NAMALWA (cell line): ENCODE measurements at regions not wholly inside any gene's neighbourhood (a gene's known extent, or its start where the extent isn't known, plus 50 kb on each side); places are given as distances from the start of the nearest gene placed in this dataset.
A peak's percentile ranks its signal among the peaks of the same experiment; 100 is the strongest.

Experiments used
- DNase-seq: peaks from one replicate; pipeline ENCODE4 v3.0.0-alpha.2; 2015; ENCODE audit warnings: low spot score

DNA sequence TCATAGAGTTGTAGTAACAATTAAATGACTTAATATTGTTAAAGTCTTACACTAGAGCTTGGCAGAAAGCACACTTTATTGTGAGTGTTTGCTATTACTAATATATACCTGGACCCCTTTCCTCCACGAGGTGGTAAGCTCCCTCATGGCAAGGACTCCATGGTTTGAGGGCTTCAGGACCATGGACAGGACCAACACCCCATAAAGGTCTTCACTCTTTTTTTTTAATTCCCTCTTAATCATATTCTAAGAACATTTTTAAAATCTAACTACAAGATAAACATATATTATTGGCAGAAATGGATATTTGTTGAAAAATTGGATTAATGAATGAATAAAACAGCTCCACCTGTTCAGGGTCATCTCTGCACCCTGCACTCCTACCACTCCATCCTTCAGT lies 154.5 kb downstream of the CBLN1 start:
- peak; percentile 4 for DNase-seq

DNA sequence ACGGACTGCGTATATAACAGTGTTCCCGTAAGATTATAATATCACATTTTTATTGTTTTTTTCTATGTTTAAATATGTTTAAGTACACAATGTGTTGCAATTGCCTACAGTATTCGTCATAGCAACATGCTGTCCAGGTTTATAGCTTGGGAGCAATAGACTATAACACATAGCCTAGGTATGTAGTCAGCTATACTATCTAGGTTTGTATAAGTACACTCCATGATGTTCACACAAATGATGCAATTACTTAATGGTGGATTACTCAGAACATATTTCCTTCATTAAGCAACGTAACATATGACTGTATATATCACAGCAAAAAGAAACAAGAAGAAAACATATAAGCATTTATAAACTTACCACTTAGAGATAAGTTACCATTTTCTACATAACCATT lies 160.0 kb downstream of the CBLN1 start:
- DNase-seq: no peak

DNA sequence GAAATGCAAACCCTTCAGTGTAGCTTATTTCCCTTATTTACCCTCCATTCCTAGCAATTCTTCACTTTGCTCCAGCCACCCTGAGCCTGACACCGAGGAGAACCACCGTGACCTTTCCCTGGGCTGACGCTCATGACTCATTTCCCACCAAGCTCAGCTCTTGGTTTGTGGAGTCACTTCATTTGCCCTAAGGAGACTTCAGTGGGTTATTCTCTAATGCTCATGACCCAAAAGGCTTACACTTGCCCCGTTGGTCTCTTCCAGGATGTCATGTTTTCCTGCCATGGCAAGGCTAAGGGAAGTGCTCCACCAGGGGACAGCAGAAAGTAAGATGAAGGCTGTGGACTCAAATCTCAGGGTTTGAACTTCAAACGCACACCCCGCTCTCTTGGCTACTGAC lies 161.0 kb downstream of the CBLN1 start:
- no peak for DNase-seq

DNA sequence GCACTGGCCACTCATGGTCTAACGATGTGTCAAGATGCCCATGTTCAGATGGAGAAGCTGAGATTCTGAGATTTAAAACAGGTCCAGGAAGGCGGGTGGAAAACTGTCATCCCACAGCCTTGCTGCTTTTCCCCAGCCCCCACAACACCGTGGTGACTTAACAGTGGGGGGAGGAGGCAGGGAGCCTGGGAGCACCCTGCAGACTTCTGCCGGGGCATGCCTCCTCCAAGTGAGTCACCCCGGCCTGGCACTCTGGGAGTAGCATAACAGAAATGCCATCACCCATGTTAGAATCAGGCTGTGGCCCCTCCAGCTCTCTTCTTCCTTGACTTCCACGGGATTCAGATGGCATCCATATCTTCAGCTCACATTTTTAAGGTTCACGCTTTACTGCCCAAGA lies 164.8 kb downstream of the CBLN1 start:
- DNase-seq: no peak

DNA sequence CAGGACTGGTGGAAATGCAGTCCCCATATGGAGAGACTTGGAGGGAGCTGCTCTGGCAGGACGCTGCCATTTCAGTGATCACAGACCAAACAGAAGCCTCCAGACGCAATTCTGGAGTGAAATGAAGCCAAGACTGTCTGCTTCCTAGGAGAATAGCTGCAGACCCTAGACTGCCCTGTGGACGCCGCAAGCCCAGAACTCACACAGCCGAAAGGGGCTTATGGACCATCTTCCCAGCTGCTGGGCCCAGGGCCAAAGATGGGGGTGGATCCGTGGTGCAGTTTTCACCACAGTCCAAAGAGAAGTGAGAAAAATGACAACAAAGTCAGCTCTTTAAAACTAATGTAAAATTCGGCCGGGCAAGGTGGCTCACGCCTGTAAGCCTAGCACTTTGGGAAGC lies 165.7 kb downstream of the CBLN1 start:
- no peak for DNase-seq

DNA sequence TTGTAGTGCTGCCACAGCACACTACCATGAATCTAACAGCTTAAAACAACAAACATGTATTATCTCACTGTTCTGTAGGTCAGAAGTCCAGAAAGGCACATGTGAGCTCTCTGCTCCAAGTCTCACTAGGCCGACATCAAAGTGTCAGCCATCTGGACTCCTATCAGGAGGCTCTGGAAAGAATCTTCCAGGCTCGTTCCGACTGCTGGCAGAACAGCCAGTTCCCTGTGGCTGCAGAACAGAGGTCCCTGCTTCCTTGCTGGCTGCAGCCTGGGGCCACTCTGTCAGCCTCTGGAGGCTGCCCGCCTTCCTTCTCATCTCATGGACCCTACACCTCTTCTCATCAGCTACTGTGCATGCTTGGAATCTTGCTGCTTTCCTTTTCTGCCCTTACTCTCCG lies 168.9 kb downstream of the CBLN1 start:
- no peak for DNase-seq

DNA sequence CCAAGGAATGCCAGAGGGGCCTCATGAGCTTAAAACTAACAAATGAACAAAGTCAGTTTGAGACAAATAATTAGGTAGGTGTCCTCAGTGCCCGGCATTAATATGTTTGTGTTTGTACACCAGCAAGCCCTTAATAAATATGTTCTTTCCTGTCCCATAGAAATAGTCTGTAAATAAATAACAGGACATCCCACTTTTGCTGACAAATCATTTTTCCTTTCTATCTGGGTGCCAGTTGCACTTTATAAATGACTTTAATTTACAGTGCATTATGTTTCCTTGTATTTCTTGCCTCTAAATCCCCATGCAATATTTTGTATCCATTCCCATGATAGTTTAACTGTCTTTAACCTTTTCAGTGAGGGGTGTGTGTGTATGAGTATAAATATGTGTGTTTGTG lies 170.3 kb downstream of the CBLN1 start:
- no peak for DNase-seq

DNA sequence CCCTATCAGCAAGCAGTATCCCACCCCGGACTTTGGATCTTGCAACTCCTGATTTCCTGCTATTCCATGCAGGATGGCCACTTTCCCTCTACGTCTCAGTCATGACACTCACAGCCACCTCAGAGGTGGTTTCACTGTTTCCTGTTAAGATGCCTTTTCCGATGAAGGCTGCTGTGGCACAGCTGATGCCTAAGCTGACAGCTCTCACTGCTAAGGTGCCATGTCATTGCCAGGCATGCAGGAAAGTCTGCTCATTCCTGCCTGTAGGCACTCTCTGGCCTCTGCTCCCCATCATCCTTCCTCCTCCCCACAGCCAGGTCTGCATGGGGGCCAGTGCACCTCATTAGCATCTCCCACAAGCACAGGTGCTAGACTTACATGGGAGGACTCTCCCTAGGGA lies 173.0 kb downstream of the CBLN1 start:
- DNase-seq: no peak

DNA sequence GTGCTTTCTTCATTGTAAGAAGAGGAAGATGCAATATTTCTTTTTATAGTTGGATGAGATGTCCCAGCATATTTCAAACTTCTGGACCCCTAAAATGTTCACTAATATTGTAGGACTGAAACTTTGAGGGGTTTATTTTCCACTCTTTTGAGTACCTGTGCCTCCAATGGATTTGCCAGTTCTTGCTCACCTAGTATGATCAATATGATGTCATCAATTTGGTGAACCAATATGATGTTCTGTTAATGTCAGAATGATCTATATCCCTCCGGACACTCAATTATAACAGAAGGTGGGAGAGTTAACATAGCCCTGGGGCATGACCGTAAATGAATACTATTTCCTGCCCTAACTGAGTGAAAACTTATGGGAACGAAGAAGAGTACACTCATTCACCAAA lies 178.3 kb downstream of the CBLN1 start:
- DNase-seq: no peak

DNA sequence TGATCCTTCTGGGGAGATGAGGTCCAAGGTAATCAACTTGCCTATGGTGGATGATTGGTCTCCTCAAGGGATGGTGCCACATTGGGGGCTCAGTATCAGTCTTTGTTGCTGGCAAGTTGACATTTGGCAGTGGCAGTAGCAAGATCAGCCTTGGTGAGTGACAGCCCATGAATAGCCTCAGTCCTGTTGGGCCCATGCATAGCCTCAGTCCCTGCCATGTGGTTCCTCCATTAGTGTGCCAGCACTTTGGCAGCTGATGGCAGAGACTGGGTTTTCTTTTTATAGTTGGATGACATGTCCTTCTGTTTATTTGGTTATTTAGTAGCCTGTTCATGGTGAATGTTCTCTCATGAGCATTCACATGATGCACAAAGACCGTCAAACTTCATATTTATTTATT lies 179.6 kb downstream of the CBLN1 start:
- DNase-seq: no peak

DNA sequence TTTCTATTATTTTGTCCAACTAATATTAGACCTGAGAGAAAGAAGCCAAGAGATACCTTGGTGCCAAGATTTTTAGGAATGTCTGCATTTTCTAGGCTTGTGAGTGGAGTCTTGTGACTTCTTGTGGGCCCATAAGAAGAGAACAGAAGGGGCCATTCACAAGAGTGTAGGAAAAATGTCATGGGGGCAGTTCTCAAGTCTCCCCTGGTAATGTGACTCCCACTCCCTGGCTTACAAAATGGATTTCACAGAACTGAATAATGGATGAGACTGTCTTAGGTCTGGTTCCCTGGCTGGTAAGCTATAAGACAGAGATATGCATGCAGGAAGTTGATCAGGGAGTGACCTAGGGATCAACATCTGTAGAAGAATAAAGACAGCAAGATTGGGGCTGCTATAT lies 181.3 kb downstream of the CBLN1 start:
- DNase-seq: no peak

DNA sequence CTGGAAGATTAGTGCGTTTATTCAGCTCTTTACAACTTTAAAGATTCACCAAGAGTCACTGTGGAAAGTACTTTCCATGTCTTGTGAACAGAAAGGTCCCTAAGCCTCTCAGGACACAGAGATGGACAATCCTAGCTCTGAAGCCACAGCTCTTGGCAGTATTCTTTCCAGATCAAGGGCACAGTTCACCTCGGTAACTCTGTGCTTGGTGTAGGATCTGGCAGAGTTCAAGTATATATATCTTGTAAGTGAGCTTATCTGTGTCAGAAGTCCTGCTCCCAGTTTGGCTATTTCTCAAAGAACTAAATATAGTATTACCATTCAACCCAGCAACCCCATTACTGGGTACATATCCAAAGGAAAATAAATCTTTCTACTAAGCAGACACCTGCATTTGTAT lies 183.7 kb downstream of the CBLN1 start:
- no peak for DNase-seq

DNA sequence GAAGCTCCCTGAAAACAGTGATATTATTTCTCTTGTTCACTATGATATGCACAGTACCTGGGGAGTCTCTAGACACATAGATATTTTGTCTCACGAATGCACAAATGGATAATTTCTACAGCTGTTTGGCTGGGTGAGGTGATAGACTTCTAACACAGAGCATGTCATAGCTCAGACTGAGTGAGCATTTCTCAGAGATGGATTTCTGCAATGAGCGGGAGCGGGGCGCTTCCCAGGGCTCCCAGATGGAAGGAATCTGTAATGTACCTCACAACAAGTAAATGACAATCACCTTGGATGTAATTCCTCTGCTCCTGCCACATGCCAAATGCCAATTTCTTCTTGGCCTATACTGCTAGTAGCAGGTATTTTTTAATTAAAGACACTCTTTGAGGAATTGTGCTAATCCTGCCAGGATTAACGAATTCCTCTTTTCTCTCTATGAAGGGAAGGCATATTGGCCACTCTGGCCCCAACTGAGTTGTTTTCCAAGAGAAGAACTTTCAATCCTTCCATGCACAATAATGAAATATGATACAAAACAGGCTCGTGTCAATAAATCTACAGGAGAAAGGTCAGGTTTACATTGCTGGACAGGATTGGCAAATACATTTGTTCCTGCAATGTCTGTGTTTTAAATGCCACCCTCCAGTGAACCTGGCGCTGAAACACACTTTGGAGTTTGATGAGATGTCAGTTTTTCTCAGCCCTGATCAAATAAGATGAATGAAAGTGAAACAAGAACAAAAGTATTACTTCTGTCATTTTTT lies 185.3 kb downstream of the CBLN1 start:
- no peak for DNase-seq

DNA sequence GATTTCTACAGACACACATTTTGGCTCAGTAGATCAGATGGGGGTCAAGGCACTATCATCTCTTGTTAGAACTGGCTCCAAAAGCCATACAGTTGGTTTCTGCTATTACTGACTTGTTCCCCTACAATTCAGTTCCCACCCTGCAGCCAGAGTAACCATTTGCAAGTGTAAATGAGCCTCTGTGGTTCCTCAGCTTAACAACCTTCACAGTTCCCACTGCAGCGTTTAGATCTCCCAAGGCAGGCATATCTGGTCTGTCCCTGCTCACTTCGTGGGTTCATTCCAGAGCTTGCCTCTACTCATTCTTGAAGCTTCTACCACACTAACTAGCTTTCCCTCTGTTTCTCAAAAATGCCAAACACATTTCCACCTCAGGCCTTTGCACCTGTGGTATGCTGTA lies 186.1 kb downstream of the CBLN1 start:
- DNase-seq: no peak

DNA sequence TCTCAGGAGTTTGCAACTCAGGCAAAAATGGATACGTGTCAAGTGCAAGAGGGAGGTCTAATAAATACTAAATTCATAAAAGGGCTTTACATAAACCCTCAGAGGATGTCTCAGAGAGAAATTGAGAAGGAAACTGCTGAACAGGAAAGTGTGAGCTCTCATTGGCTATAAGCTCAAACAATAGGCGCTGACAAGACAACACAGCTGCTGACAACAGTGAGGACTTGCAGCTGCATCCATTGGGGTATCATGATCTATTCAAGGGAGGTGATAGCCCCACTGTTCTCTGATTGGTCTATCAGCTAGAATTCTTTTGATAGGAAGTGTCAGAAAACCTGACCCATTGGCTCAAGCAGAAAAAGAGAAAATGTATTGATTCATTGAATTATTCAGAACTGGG lies 187.2 kb downstream of the CBLN1 start:
- DNase-seq: no peak

DNA sequence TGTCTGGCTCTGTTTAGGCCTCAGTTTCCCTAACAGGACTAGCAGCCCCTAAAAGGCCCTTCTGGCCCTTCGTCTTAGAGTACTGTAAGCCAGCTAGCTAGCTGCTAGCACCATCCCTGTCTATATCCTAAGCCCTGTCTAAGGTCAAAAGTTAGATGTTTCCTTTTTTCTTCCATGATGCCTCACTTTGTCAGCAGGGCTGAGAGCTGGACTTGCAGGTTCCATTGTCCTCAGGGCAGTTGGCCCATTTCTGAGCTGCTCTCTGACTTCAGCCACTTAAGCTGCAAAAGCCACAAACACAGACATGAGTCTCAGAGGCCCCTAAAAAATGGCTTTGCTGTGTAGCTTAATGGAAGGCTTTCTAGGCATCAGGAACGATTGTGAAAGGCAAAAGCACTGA lies 187.7 kb downstream of the CBLN1 start:
- DNase-seq: no peak

DNA sequence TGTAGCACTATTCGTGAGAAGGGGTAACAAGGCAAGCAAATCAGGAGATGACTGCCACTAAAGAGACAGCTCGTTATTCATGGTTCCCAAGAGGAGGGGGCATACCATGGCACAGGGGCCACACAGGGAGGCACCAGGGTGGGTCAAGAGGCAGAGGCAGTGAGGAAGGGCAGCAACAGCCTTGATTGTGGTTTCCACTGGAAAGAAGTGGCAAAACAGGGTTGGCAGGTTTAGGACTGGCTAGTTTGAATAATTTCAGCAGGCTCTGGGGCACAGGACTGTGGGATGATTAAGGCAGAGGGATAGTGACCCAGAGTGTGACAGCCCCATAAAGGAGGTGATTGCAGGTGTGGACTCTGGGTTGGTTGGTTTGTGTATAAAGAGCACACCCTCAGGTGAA lies 188.9 kb downstream of the CBLN1 start:
- DNase-seq: no peak

DNA sequence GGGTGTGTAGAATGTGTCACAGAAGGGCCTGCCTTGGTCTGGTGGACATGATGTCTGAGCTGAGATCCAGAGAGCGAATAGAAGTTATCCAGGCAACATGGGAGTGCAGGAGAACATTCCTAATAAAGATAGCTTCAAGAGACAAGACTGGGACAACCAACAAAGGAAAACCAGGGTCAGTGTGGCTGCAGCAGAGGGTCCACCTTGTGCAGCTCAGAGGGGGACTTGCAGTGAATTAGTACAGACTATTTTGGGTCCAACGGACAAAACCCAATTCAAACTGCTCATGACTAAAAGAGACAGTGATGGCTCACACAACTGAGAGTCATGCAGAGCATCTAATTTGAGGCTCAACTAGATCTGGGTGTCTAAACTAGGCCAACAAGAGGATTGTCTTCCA lies 192.1 kb downstream of the CBLN1 start:
- no peak for DNase-seq

DNA sequence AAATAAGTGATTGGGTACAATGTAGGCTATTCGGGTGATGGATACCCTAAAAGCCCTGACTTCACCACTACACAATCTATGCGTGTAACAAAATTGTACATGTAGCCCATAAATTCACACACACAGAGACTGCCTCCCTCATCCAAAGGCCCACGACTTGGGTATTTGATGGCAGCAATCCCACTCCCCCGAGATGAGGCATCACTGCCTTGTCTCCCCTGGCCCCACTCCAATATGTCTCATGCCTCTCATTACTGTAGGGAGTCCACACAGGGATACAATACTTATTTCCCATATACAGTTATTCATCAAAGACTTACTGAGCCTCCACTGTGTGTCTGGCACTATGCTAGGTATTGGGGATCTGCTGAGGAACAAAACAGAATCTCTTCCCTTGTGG lies 192.6 kb downstream of the CBLN1 start:
- DNase-seq: no peak

DNA sequence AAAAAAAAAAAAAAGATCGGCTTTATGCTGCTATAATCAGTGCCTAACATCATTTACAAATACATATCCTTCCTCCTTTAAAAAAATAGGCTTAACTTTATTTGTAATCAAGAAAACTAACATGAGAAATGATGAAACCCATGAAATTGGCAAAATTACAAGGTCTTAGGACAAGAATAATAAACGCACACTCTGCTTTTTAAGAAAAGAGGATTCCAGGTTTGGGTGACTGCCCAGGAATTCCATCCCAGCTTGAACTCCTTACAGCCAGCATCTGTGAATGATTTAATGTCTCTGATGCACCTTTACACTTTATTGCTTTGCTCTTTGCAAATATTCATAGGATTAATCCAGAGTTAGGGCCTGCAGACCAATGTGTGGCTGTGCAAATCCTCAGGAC lies 196.0 kb downstream of the CBLN1 start:
- DNase-seq: no peak

DNA sequence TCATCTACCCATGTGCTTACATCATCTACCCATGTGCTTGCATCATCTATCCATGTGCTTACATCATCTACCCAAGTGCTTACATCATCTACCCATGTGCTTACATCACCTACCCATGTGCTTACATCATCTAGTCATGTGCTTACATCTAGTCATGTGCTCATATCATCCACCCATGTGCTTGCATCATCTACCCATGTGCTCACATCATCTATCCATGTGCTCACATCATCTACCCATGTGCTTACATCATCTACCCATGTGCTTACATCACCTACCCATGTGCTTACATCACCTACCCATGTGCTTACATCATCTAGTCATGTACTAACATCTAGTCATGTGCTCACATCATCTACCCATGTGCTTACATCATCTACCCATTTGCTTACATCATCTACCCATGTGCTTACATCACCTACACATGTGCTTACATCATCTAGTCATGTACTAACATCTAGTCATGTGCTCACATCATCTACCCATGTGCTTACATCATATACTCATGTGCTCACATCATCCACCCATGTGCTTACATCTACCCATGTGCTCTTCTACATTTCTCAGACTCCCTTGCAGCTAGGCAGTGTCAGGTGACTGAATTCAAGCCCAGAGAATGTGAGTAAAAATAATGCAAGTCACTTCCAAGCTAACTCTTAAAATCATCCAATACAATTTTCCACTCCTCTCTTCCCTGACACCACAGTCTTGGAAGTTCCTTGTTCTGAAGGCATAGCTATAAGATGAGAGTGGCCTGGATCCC lies 196.8 kb downstream of the CBLN1 start:
- DNase-seq: no peak

DNA sequence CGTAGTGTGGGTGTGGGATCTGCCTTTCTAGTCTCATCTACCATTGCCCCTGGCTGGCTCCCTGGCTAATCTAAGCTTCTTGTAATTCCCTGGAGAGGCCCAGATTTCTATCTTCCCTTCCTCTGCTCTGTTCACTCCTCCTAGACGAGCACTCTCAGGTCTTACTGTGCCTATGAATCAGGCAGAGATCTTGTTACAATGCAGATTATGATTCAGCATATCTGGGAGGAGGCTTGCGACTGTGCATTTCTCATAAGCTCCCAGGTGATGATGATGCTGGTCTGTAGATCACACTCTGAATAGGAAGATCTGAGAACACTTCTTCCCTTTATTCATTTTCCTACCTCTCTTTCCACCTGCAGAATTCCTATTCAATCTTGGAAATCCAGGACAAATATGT lies 200.1 kb downstream of the CBLN1 start:
- no peak for DNase-seq

DNA sequence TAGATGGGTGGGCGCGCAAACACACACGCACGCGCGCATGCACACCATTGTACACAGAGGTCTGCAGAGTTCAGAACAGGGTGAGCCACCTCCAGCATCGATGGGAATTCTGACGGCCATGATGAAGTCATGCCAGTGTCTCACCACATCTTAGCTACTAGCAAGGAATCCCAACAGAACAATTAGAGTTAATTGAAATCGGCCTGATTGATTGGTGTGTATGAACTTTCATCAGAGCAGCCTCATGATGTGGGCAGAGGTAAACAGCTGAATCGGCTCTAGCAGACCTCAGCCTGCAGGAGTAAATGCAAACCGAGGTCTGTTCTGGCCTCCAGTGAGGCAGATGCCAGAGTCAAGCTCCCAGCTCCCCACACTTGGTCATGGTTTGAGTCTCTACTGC lies 200.6 kb downstream of the CBLN1 start:
- no peak for DNase-seq

DNA sequence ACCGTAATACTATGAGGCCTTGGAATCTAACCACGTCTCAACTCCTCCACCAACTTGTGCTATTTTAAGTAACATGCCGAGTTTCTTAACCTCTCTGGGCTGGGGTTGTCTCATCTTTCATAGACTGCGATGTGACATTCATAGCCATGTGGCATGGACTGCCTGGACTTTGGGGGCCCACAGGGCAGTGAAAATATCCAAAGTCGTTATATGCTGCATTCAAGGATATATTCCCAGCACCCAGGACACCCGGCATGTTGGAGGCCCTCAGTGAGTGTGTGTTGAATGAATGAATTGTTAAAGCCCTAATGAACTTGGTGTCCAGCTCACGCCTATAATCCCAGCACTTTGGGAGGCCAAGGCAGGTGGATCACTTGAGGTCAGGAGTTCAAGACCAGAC lies 203.1 kb downstream of the CBLN1 start:
- DNase-seq: no peak
